Right lobe of liver (tissue), 4 donors: ENCODE measurements at regions not wholly inside any gene's neighbourhood (a gene's known extent, or its start where the extent isn't known, plus 50 kb on each side); places are given as distances from the start of the nearest gene placed in this dataset.

Source experiments
- POLR2A ChIP-seq: fragments of 450-650 bp; IDR thresholded peaks from one replicate; pipeline ENCODE4 v1.6.1; 2017; ENCODE audit warnings: antibody characterized with exemption, mild to moderate bottlenecking
- TF ChIP-seq, protein P1 (sequence below), 4 donors: fragments of 200-600 bp in 3 of 4; fragments of 450-650 bp in 1 of 4; IDR thresholded peaks; one replicate each; pipeline versions ENCODE4 v1.5.1 to v1.8.0; 2016 to 2022; ENCODE audit warnings: antibody characterized with exemption in 4 of 4, mild to moderate bottlenecking in 2 of 4
- donor health status: DM: no; HTN: no; CAD: no.
- donor health status: DM: no; HTN: no; CAD: no.
- donor health status: DM: no; HTN: yes; CAD: no.

- TF ChIP-seq, protein P1, sequence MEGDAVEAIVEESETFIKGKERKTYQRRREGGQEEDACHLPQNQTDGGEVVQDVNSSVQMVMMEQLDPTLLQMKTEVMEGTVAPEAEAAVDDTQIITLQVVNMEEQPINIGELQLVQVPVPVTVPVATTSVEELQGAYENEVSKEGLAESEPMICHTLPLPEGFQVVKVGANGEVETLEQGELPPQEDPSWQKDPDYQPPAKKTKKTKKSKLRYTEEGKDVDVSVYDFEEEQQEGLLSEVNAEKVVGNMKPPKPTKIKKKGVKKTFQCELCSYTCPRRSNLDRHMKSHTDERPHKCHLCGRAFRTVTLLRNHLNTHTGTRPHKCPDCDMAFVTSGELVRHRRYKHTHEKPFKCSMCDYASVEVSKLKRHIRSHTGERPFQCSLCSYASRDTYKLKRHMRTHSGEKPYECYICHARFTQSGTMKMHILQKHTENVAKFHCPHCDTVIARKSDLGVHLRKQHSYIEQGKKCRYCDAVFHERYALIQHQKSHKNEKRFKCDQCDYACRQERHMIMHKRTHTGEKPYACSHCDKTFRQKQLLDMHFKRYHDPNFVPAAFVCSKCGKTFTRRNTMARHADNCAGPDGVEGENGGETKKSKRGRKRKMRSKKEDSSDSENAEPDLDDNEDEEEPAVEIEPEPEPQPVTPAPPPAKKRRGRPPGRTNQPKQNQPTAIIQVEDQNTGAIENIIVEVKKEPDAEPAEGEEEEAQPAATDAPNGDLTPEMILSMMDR (IDR thresholded peaks at IDR 0.05) = no peak
- no peak for TF ChIP-seq POLR2A
Observed at GRCh38 chr19:56912401-56913112, 72.0 kb upstream of the PEG3 start.
